SK-N-MC (cell line): ENCODE measurements at regions not wholly inside any gene's neighbourhood (a gene's known extent, or its start where the extent isn't known, plus 50 kb on each side); places are given as distances from the start of the nearest gene placed in this dataset.

Experiments used
- EZH2 ChIP-seq: fragments of 200-600 bp; sonication (generic); IDR thresholded peaks from one replicate; pipeline ENCODE4 v1.6.1; 2017; ENCODE audit warnings: antibody characterized with exemption
- POLR2AphosphoS5 ChIP-seq: IDR thresholded peaks from 2 replicates; pipeline ENCODE4 v1.6.1; 2012; ENCODE audit warnings: mild to moderate bottlenecking, low read depth, low read length, borderline replicate concordance

DNA sequence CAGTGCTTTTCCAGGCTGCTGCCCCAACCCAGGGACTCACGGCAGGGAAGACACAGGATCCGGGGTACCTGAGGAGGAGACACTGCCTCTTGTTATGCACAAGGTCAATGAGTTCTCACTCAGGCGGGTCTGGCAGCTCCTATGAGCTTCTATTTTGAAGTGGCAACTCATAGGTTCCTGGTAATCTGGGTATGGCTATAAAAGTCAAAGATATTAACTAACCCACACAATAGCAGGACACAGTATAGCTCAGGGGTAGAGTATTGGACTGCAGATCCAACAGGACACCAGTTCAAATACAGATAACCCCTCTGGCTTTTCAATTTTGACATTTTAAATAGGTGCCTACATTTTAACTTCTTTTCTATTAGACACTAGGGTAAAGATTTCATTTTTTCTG is 130.3 kb upstream of the ZNF746 start:
- TF ChIP-seq POLR2AphosphoS5: no peak
- TF ChIP-seq EZH2: no peak
